IPS-20b (cell line): ENCODE measurements at regions not wholly inside any gene's neighbourhood (a gene's known extent, or its start where the extent isn't known, plus 50 kb on each side); places are given as distances from the start of the nearest gene placed in this dataset.

Source experiments
- H3K27ac ChIP-seq: one replicate; pipeline ENCODE4 v1.5.1; 2013; ENCODE audit warnings: low read length
- H3K27me3 ChIP-seq: 2 replicates; pipeline ENCODE4 v1.6.1; 2013; ENCODE audit warnings: mild to moderate bottlenecking, low read length, inconsistent platforms; ENCODE audit not compliant: insufficient read depth
- H3K36me3 ChIP-seq: 2 replicates; pipeline ENCODE4 v1.6.1; 2013; ENCODE audit warnings: low read depth, mild to moderate bottlenecking, inconsistent platforms, low read length, moderate library complexity; ENCODE audit not compliant: insufficient read depth
- H3K4me1 ChIP-seq: 2 replicates; pipeline ENCODE4 v1.6.1; 2013; ENCODE audit warnings: mild to moderate bottlenecking, control low read depth, inconsistent platforms, low read length, moderate library complexity; ENCODE audit not compliant: insufficient read depth
- H3K4me3 ChIP-seq: 2 replicates; pipeline ENCODE4 v1.5.1; 2013; ENCODE audit warnings: mild to moderate bottlenecking, low read length, inconsistent platforms
- H3K9ac ChIP-seq: 2 replicates; pipeline ENCODE4 v1.6.1; 2013; ENCODE audit warnings: low read depth, mild to moderate bottlenecking, inconsistent platforms, low read length, moderate library complexity
- H3K9me3 ChIP-seq: 2 replicates; pipeline ENCODE4 v1.6.1; 2013; ENCODE audit warnings: mild to moderate bottlenecking, low read depth, low read length, inconsistent platforms; ENCODE audit not compliant: insufficient read depth

GRCh38 chr13:106159295-106160195 lies 375.9 kb downstream of the EFNB2 start:
- Histone ChIP-seq H3K36me3 (no peaks in the 10 kb centered on the region), H3K27me3 (no peaks in the 10 kb centered on the region), H3K27ac (no peak overlapping the region), H3K4me1 (no peaks in the 10 kb centered on the region), H3K9me3 (no peaks in the 10 kb centered on the region), H3K4me3 (no peak overlapping the region), H3K9ac (no peak overlapping the region)

DNA sequence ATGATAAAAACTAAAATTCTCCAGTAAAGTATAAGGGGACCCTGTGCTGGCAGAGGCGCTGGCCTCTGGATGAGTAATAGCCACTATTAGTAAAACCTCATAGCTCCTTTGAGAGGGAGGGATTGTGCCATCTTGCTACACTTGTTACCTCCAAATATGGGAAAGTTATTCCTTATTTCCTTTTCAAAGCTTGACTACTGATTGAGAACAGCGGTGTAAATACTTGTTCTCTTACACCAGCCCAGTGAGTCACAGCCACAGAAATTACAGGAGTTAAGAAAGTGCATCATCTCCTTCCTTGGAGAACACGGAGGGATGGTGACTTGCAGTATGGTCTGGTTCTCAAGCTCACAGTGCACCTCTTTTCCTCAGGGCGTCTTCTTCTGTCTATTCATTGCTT lies 379.0 kb downstream of the EFNB2 start:
- Histone ChIP-seq H3K27ac (no peak overlapping the region), H3K9me3 (no peaks in the 10 kb centered on the region), H3K4me1 (0 out of 2 replicates have a peak, but pooled peaks cover 5% of the 10 kb centered on the region), H3K36me3 (no peaks in the 10 kb centered on the region), H3K9ac (no peak overlapping the region), H3K27me3 (no peaks in the 10 kb centered on the region), H3K4me3 (no peak overlapping the region)

DNA sequence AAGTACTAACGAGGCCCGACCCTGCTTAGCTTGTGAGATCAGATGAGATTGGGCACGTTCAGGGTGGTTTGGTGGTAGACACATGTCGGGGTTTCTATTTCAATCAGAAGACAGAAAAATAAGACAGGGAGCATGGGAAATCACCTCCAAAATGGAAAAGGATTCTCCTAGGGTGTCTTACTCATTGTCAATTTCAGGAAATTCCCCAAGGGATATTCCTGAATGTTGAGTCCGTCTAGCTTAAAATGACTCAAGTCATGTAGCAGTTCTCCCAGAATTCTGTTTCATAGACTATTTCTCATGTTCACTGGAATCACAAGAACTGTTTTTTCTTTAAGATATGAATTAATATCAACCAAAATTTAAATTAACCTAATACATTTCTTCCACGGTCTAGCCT lies 380.1 kb downstream of the EFNB2 start:
- no peaks in the 10 kb centered on the region for H3K36me3 ChIP-seq
- H3K9me3 ChIP-seq, result no peaks in the 10 kb centered on the region
- H3K27me3 ChIP-seq, result no peaks in the 10 kb centered on the region
- H3K4me1 ChIP-seq, result 0 out of 2 replicates have a peak, but pooled peaks cover 5% of the 10 kb centered on the region
- H3K4me3 ChIP-seq, result no peak overlapping the region
- H3K9ac ChIP-seq, result no peak overlapping the region
- H3K27ac ChIP-seq, result no peak overlapping the region

GRCh38 chr13:106153876-106154275 lies 381.6 kb downstream of the EFNB2 start:
- Histone ChIP-seq H3K27ac (no peak overlapping the region), H3K4me3 (no peak overlapping the region), H3K9ac (no peak overlapping the region), H3K4me1 (0 out of 2 replicates have a peak, but pooled peaks cover 5% of the 10 kb centered on the region), H3K27me3 (no peaks in the 10 kb centered on the region), H3K36me3 (no peaks in the 10 kb centered on the region), H3K9me3 (no peaks in the 10 kb centered on the region)

- Histone ChIP-seq H3K27me3 (no peaks in the 10 kb centered on the region), H3K9me3 (no peaks in the 10 kb centered on the region), H3K4me3 (no peak overlapping the region), H3K36me3 (no peaks in the 10 kb centered on the region), H3K27ac (no peak overlapping the region), H3K9ac (no peak overlapping the region), H3K4me1 (0 out of 2 replicates have a peak, but pooled peaks cover 5% of the 10 kb centered on the region)
These were observed 382.4 kb downstream of the EFNB2 start for GRCh38 chr13:106153041-106153440.

DNA sequence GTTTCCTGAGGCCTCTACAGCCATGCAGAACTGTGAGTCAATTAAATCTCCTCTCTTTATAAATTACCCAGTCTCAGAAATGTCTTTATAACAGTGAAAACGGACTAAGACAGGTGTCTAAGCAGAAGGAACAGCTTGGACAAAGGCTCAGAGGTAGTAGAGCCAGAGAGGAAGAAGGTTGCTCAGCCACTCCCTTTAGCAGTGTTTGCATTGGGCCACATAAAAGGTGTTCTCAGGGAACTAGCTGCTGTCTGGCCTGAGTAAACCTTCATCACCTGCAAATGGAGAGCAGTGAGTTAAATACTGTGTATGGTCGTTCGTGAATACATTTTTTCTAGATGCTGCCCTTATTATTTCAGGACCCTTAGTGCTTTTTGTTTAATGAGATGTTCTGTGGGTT lies 383.4 kb downstream of the EFNB2 start:
- H3K27ac ChIP-seq, result no peak overlapping the region
- no peak overlapping the region for H3K9ac ChIP-seq
- H3K27me3 ChIP-seq, result no peaks in the 10 kb centered on the region
- no peak overlapping the region for H3K4me3 ChIP-seq
- H3K36me3 ChIP-seq, result no peaks in the 10 kb centered on the region
- H3K4me1 ChIP-seq, result 0 out of 2 replicates have a peak, but pooled peaks cover 5% of the 10 kb centered on the region
- H3K9me3 ChIP-seq, result no peaks in the 10 kb centered on the region

- Histone ChIP-seq H3K9ac (no peak overlapping the region), H3K27ac (no peak overlapping the region), H3K36me3 (no peaks in the 10 kb centered on the region), H3K4me1 (0 out of 2 replicates have a peak, but pooled peaks cover 5% of the 10 kb centered on the region), H3K4me3 (no peak overlapping the region), H3K9me3 (no peaks in the 10 kb centered on the region), H3K27me3 (no peaks in the 10 kb centered on the region)
These were observed 384.3 kb downstream of the EFNB2 start for GRCh38 chr13:106151056-106151699.

- H3K27me3 ChIP-seq, result no peaks in the 10 kb centered on the region
- no peak overlapping the region for H3K27ac ChIP-seq
- H3K4me3 ChIP-seq, result no peak overlapping the region
- peaks cover 15% of the 10 kb centered on the region; the same call in 1 of the 2 replicates for H3K4me1 ChIP-seq
- H3K36me3 ChIP-seq, result no peaks in the 10 kb centered on the region
- H3K9me3 ChIP-seq, result no peaks in the 10 kb centered on the region
- no peak overlapping the region for H3K9ac ChIP-seq
These were observed 389.2 kb downstream of the EFNB2 start for GRCh38 chr13:106145997-106146864.

DNA sequence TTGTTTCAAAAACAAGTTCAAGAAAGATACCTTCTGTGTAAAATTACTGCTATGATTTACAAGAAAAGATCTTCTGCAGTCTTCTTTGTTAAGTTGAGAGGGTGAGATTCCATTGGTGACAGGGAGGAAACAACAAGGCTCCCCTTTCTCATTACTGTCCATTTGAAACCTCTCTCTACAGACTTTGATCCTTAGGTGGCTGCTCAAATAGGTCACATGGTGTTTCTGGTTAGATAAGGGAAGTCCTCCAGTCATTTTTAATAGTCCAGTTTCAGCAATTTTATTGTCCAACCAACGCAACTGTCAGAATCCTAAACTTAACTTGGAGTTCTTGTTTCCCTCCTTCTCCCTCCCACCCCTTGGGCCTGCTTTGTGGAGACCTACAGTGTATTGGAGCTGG lies 390.4 kb downstream of the EFNB2 start:
- no peak overlapping the region for H3K27ac ChIP-seq
- no peak overlapping the region for H3K9ac ChIP-seq

DNA sequence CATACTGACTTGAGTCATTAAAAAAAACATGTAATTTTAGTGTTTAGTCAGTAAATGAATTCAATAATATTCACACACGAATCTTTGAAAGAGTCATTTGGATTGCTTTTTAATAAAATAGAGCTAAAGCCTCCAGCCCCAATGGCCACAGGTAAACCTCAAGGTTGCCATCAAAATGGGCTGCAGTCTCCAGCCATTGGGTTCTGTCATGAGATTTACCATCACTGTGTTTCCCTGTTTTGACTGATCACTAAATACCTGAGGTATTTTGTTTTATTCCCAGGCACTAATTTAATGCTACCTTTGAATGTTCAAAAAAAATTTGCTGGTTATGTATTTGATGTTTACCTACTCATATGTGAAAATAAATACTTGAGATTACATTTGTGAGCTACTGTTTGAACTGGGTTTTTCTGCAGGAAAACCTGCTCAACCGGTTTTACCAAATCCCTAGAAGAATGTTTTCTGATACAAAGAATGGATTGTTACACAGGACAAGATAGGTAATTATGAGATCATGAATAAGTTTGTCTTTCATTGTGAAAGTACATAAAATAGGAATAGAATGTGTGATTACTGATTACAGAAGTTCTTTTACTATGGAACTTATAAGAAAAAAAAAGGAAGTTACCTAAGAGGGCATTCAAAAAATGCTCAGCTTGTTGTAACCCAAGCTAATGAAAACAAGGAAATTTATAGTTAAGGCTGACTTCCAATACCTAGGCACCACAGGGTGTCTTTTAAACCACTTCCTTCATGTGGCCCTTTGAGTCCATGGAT lies 391.3 kb downstream of the EFNB2 start:
- Histone ChIP-seq H3K27ac (no peak overlapping the region), H3K27me3 (no peaks in the 10 kb centered on the region), H3K4me1 (peaks cover 15% of the 10 kb centered on the region; the same call in 1 of the 2 replicates), H3K9me3 (no peaks in the 10 kb centered on the region), H3K9ac (no peak overlapping the region), H3K4me3 (no peak overlapping the region), H3K36me3 (no peaks in the 10 kb centered on the region)

More for the DNA sequence above, 390.4 kb downstream of the EFNB2 start:
- Histone ChIP-seq H3K27me3 (no peaks in the 10 kb centered on the region), H3K4me3 (no peak overlapping the region), H3K9me3 (no peaks in the 10 kb centered on the region), H3K36me3 (no peaks in the 10 kb centered on the region), H3K4me1 (peaks cover 15% of the 10 kb centered on the region; the same call in 1 of the 2 replicates)

- no peaks in the 10 kb centered on the region for H3K27me3 ChIP-seq
- H3K9me3 ChIP-seq, result no peaks in the 10 kb centered on the region
- peaks cover 15% of the 10 kb centered on the region; the same call in 1 of the 2 replicates for H3K4me1 ChIP-seq
- H3K36me3 ChIP-seq, result no peaks in the 10 kb centered on the region
- no peak overlapping the region for H3K27ac ChIP-seq
- no peak overlapping the region for H3K4me3 ChIP-seq
- H3K9ac ChIP-seq, result no peak overlapping the region
These were observed 392.1 kb downstream of the EFNB2 start for GRCh38 chr13:106143392-106143791.
